Astrocyte (in vitro differentiated cells and primary cell): ENCODE measurements at regions not wholly inside any gene's neighbourhood (a gene's known extent, or its start where the extent isn't known, plus 50 kb on each side); places are given as distances from the start of the nearest gene placed in this dataset.

ENCODE experiments used
- CTCF ChIP-seq: IDR thresholded peaks from 2 replicates; pipeline ENCODE4 v1.5.1; 2011; ENCODE audit warnings: low read depth, mild to moderate bottlenecking, inconsistent platforms, low read length, moderate library complexity; ENCODE audit not compliant: insufficient read depth
- EZH2 ChIP-seq: IDR thresholded peaks from 2 replicates; pipeline ENCODE4 v1.6.1; 2012; ENCODE audit warnings: mild to moderate bottlenecking, low read length, inconsistent platforms; ENCODE audit not compliant: insufficient read depth

- TF ChIP-seq CTCF (no peak), EZH2 (no peak)
These were observed 204.9 kb upstream of the MIR17HG start for GRCh38 chr13:91142572-91142971.
